GM19438 (cell line): ENCODE measurements at regions not wholly inside any gene's neighbourhood (a gene's known extent, or its start where the extent isn't known, plus 50 kb on each side); places are given as distances from the start of the nearest gene placed in this dataset.
A peak's percentile ranks its signal among the peaks of the same experiment; 100 is the strongest.
"Not testable (repeated sequence)": the region's sequence is repeated elsewhere in the genome, so short reads cannot be mapped to it uniquely, and the experiment has no call there.

ENCODE experiments used
- ATAC-seq: cut with Tn5 transposase; IDR thresholded peaks from one replicate; pipeline ENCODE4 v1.9.1; 2021; ENCODE audit warnings: low read depth; ENCODE audit not compliant: unreplicated experiment

- ATAC-seq, result no peak
Measured at GRCh38 chr3:88758676-88759075, 348.7 kb upstream of the EPHA3 start.

DNA sequence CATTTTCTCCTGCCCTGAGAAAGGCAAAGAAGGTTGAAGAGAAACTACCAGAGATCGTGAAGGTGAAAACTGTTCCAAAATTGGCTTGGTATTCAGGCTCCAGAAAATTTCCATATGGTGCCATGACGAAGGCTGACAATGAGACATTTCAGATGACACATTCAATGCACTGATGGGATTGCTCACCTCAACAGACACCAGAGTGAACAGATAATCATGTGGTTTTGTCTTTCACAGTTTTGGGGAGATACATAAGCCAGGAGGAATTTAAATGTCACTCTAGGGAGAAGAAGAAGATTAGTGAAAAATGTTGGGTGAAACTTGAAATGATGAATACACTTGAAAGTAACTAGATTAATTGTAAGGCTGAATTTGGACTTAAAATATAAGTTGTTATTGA, 339.7 kb upstream of the EPHA3 start:
- ATAC-seq, result no peak

GRCh38 chr3:88773766-88774165, 333.7 kb upstream of the EPHA3 start:
- ATAC-seq, result no peak

DNA sequence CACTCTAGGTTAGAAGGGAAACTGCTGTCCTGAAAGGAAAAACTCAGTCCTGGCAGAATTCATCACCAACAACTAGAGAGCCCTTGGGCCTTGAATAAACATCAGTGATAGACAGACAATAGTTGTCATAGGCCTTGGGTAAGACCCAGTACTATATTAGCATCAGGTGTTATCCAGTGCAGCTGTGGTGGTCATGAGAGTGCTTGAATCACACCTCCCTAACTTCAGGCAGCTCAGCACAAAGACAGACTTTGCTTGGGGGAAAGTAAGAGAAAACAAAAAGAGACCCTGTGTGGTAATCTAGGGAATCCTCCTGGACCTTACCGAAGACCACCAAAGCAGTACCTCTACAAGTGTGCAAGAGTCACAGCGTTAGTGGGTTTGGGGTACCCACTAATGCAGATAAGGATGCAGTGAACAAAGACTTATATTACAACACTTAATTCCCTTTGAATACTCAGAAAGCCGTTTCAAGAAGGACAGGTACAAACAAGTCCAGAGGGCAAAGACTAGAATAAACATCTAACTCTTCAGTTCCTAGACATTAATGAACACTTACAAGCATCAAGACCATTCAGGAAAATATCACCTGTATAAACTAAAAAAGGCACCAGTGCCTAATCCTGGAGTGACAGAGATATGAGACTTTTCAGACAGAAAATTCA, 332.3 kb upstream of the EPHA3 start:
- no peak for ATAC-seq

- no peak for ATAC-seq
Measured at GRCh38 chr3:88779482-88779881, 327.9 kb upstream of the EPHA3 start.

DNA sequence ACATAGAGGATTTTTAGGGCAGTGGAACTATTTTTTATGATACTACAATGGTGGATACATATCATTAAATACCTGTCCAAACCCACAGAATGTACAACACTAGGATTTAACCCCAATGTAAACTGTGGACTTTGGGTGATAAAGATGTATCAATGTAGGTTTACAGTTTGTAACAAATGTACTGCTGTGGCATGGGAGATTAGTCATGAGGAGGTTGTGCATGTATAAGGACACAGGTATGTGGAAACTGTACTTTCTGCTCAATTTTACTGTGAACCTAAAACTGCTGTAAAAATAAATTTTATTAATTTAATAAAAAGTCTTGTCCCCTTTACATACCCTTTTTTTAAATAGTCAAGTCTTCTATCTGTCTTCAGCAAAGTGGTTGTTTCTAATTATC, 322.5 kb upstream of the EPHA3 start:
- ATAC-seq, result no peak

DNA sequence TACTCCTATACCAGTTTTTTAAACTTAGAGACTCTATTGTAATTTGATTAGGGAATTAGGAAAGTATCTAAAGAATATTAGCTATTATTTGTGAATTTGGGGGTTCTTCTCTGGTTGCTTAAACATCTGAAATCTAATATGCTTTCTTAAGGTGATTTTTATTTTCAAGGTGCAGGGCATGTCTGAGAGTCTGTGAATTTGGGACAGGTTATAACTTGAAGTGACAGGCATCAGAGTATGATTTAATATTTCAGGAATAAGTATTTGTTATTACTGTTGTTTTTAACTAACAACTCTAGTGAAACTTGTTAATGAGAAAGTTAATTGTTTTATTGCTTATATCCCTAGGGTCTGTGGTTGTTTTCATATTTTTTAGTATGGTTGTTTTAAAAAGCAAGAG, 321.6 kb upstream of the EPHA3 start:
- ATAC-seq, result no peak

GRCh38 chr3:88795503-88795902, 311.9 kb upstream of the EPHA3 start:
- ATAC-seq, result no peak

- no peak for ATAC-seq
Measured at GRCh38 chr3:88807491-88808105, 299.8 kb upstream of the EPHA3 start.

- no peak for ATAC-seq
Measured at GRCh38 chr3:88809993-88810392, 297.4 kb upstream of the EPHA3 start.

GRCh38 chr3:88810455-88810854, 297.0 kb upstream of the EPHA3 start:
- ATAC-seq, result no peak

DNA sequence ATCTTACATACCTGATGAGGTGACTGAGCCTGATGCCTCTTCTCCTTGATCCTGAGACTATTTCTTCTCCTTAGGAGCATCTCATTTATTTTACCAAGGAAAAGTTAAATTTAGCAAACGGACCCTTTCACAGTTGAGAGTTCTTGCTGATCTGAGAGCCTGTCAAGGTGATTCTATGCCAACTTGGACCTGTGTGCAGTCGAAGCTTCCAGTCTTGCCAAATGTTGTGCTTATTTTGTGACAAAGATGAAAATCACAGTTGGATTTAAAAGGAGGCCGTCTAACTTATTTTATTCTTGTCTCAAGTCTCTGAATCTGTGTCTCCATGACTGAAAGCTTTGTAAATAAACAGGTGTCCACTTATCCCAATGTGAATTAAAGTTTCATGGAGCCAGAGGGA, 296.3 kb upstream of the EPHA3 start:
- no peak for ATAC-seq

DNA sequence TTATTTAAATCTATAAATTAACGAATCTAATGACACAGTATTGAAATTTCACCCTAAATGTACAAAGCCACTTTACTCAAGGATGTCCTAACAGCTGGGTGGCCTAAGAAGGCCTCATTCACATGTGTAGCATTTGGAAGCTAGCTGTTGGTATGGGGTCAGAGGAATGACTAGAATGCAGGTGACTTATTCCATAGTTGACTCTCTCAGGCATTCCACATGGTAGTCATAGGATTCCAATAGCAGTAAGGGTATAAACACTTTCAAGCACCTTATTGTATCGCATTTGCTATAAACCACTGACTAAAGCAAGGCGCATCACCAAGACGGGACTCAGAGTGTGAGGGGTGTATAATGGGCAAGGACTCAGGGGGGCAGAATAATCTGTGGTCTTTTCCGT, 294.8 kb upstream of the EPHA3 start:
- no peak for ATAC-seq

DNA sequence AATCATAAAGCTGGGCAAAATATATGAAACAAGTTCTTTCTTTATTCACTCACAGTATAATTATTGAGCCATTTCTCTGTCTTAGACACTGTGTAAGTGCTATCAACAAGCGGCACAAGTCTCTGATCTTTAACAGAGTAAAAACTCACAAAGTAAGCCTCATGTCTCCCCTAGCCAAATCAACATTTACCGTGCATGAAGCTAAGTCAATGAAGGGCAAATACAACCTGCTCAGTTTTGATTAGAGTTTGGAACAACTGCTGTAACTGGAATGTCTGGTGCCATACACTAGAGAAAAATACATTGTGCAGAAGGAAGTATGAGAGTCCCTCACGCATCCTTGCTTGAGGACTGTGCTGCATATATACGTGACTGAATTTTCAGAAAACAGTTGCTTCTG, 291.0 kb upstream of the EPHA3 start:
- no peak for ATAC-seq

GRCh38 chr3:88824666-88825564, 282.5 kb upstream of the EPHA3 start:
- no peak for ATAC-seq

GRCh38 chr3:88828466-88828865, 279.0 kb upstream of the EPHA3 start:
- no peak for ATAC-seq

- no peak for ATAC-seq
Measured at GRCh38 chr3:88852606-88853005, 254.8 kb upstream of the EPHA3 start.

GRCh38 chr3:88863196-88863595, 244.2 kb upstream of the EPHA3 start:
- no peak for ATAC-seq

DNA sequence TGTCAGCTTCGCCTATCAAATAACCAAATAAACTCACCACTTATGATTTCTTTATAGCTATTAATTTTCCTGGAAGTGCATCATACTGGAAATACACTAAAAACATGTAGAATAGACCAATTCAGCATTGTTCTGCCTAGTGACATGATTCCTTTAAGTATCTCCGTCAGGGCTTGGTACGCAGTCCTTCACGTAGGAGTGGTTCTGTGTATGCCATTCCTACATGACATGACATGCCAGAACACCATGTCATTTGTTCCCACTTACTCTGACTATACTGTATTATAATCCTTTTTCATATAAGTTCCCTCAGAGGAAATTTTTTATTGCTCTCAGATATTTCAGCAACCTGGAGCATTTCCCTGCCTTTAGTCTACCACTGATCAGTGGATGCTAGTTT, 230.7 kb upstream of the EPHA3 start:
- no peak for ATAC-seq

- no peak for ATAC-seq
Measured at GRCh38 chr3:88879905-88880304, 227.5 kb upstream of the EPHA3 start.

DNA sequence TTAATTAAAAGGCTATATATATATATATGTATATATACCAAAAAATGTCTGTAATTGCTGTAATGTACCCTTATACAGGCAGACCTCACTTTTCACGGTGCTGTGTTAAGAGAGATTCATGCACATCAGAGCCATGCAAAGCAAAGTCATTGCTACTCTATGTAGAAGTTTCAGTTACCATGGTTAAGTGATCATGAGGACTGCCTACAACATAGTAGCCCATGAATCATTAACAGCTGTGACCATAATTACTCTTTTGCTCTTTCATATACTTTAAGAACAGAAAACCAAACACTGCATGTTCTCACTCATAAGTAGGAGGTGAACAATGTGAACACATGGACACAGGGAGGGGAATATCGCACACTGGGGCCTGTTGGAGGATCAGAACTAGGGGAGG, 225.3 kb upstream of the EPHA3 start:
- peak; percentile 99 for ATAC-seq

- not testable (repeated sequence) for ATAC-seq
Measured at GRCh38 chr3:88886624-88887023, 220.8 kb upstream of the EPHA3 start.
